Fibroblast of peridontal ligament (primary cell): ENCODE measurements at regions not wholly inside any gene's neighbourhood (a gene's known extent, or its start where the extent isn't known, plus 50 kb on each side); places are given as distances from the start of the nearest gene placed in this dataset.
"Not testable (repeated sequence)": the region's sequence is repeated elsewhere in the genome, so short reads cannot be mapped to it uniquely, and the experiment has no call there.

Experiments
- DNase-seq: peaks from one replicate; pipeline ENCODE4 v3.0.0-alpha.2; 2010; ENCODE audit errors: extremely low read depth

GRCh38 chr7:108627476-108628051, 57.9 kb downstream of the DNAJB9 start:
- DNase-seq = no peak

GRCh38 chr7:108628678-108629077, 59.0 kb downstream of the DNAJB9 start:
- no peak for DNase-seq

GRCh38 chr7:108629651-108630400, 60.2 kb downstream of the DNAJB9 start:
- peak; percentile 6 for DNase-seq

GRCh38 chr7:108634036-108634435, 64.4 kb downstream of the DNAJB9 start:
- DNase-seq = no peak

GRCh38 chr7:108634535-108634934, 64.9 kb downstream of the DNAJB9 start:
- no peak for DNase-seq

GRCh38 chr7:108637049-108637621, 67.5 kb downstream of the DNAJB9 start:
- DNase-seq = no peak

- DNase-seq = no peak
Measured at GRCh38 chr7:108642126-108642525, 72.5 kb downstream of the DNAJB9 start.

- no peak for DNase-seq
Measured at GRCh38 chr7:108643136-108643535, 73.5 kb downstream of the DNAJB9 start.

- DNase-seq = no peak
Measured at GRCh38 chr7:108648989-108649388, 79.3 kb downstream of the DNAJB9 start.

GRCh38 chr7:108650467-108650866, 80.8 kb downstream of the DNAJB9 start:
- peak; percentile 6 for DNase-seq

GRCh38 chr7:108652886-108653285, 83.2 kb downstream of the DNAJB9 start:
- DNase-seq = no peak

- DNase-seq = no peak
Measured at GRCh38 chr7:108653526-108653925, 83.9 kb downstream of the DNAJB9 start.

GRCh38 chr7:108657140-108657726, 87.6 kb downstream of the DNAJB9 start:
- not testable (repeated sequence) for DNase-seq

GRCh38 chr7:108659261-108659660, 89.6 kb downstream of the DNAJB9 start:
- no peak for DNase-seq

GRCh38 chr7:108659867-108660266, 90.2 kb downstream of the DNAJB9 start:
- no peak for DNase-seq

- DNase-seq = no peak
Measured at GRCh38 chr7:108660465-108660864, 90.8 kb downstream of the DNAJB9 start.

- DNase-seq = no peak
Measured at GRCh38 chr7:108662783-108663362, 93.2 kb downstream of the DNAJB9 start.

GRCh38 chr7:108663701-108664100, 94.0 kb downstream of the DNAJB9 start:
- no peak for DNase-seq

- DNase-seq = no peak
Measured at GRCh38 chr7:108667216-108667615, 97.5 kb downstream of the DNAJB9 start.

GRCh38 chr7:108669958-108670357, 100.3 kb downstream of the DNAJB9 start:
- no peak for DNase-seq

- DNase-seq = not testable (repeated sequence)
Measured at GRCh38 chr7:108673699-108674098, 104.0 kb downstream of the DNAJB9 start.

- DNase-seq = no peak
Measured at GRCh38 chr7:108684629-108685028, 115.0 kb downstream of the DNAJB9 start.
